Endodermal cell (in vitro differentiated cells): ENCODE measurements at regions not wholly inside any gene's neighbourhood (a gene's known extent, or its start where the extent isn't known, plus 50 kb on each side); places are given as distances from the start of the nearest gene placed in this dataset.
A peak's percentile ranks its signal among the peaks of the same experiment; 100 is the strongest.

Source experiments
- DNase-seq: peaks from one replicate; pipeline ENCODE4 v3.0.0-alpha.2; 2017
- H3K27ac ChIP-seq: 2 replicates; pipeline ENCODE4 v1.5.1; 2013; ENCODE audit warnings: mild to moderate bottlenecking, low read depth, low read length, moderate library complexity
- H3K27me3 ChIP-seq: 2 replicates; pipeline ENCODE4 v1.6.1; 2013; ENCODE audit warnings: mild to moderate bottlenecking, low read length, moderate library complexity; ENCODE audit not compliant: insufficient read depth, control insufficient read depth, poor library complexity, severe bottlenecking
- H3K36me3 ChIP-seq: 2 replicates; pipeline ENCODE4 v1.7.0; 2013; ENCODE audit warnings: mild to moderate bottlenecking, low read length, moderate library complexity; ENCODE audit not compliant: control insufficient read depth, insufficient read depth
- H3K4me1 ChIP-seq: one replicate; pipeline ENCODE4 v1.7.0; 2013; ENCODE audit warnings: low read length; ENCODE audit not compliant: control insufficient read depth, insufficient read depth
- H3K4me3 ChIP-seq: 2 replicates; pipeline ENCODE4 v1.5.1; 2013; ENCODE audit warnings: mild to moderate bottlenecking, low read length, moderate library complexity
- H3K9ac ChIP-seq: 2 replicates; pipeline ENCODE4 v1.6.1; 2013; ENCODE audit warnings: mild to moderate bottlenecking, low read length, moderate library complexity; ENCODE audit not compliant: poor library complexity, severe bottlenecking; ENCODE audit errors: extremely low read depth
- H3K9me3 ChIP-seq: 2 replicates; pipeline ENCODE4 v1.6.1; 2013; ENCODE audit warnings: mild to moderate bottlenecking, low read length, moderate library complexity; ENCODE audit not compliant: control insufficient read depth
- H3K27ac Mint-ChIP-seq: 2 replicates; pipeline ENCODE4 v1.8.0; 2020; ENCODE audit warnings: mixed read lengths
- H3K27me3 Mint-ChIP-seq: 2 replicates; pipeline ENCODE4 v1.8.0; 2021; ENCODE audit warnings: mild to moderate bottlenecking, mixed read lengths; ENCODE audit not compliant: insufficient read depth
- H3K36me3 Mint-ChIP-seq: 2 replicates; pipeline ENCODE4 v1.8.0; 2020; ENCODE audit warnings: low read depth, mixed read lengths
- H3K4me1 Mint-ChIP-seq: 2 replicates; pipeline ENCODE4 v1.8.0; 2020; ENCODE audit warnings: mixed read lengths
- H3K4me3 Mint-ChIP-seq: 2 replicates; pipeline ENCODE4 v1.8.0; 2020; ENCODE audit warnings: mild to moderate bottlenecking, moderate library complexity, mixed read lengths
- H3K9me3 Mint-ChIP-seq: 2 replicates; pipeline ENCODE4 v1.8.0; 2020; ENCODE audit warnings: mild to moderate bottlenecking, mixed read lengths
- CTCF ChIP-seq: fragments of 200-600 bp; sonication (generic); conservative IDR thresholded peaks from 2 replicates; pipeline ENCODE4 v1.5.0; 2021; ENCODE audit warnings: antibody characterized with exemption, mild to moderate bottlenecking
- WGBS, 2 experiments: methylation state at CpG; one replicate each; pipeline versions ENCODE4 v1.1.5 to v1.1.7; 2013; ENCODE audit warnings: missing lambda C conversion rate in 2 of 2, mixed read lengths in 1 of 2; ENCODE audit not compliant: insufficient coverage in 1 of 2, insufficient read length in 1 of 2; 5-methylcytosine and 5-hydroxymethylcytosine counted together

GRCh38 chr2:240217431-240218301 lies 77.2 kb upstream of the OTOS start:
- Histone ChIP-seq H3K27ac (no peak overlapping the region), H3K36me3 (no peaks in the 10 kb centered on the region), H3K27me3 (no peaks in the 10 kb centered on the region), H3K9ac (no peak overlapping the region), H3K4me1 (no peaks in the 10 kb centered on the region), H3K4me3 (no peak overlapping the region), H3K9me3 (no peaks in the 10 kb centered on the region)
- peak; percentile 63 for DNase-seq
- no peak overlapping the region for H3K4me3 Mint-ChIP-seq
- H3K36me3 Mint-ChIP-seq, result no peaks in the 10 kb centered on the region
- H3K9me3 Mint-ChIP-seq, result peaks cover 6% of the 10 kb centered on the region
- no peak for TF ChIP-seq CTCF
- peaks cover 3% of the 10 kb centered on the region for H3K27me3 Mint-ChIP-seq
- no peak overlapping the region for H3K27ac Mint-ChIP-seq
- H3K4me1 Mint-ChIP-seq, result no peaks in the 10 kb centered on the region
- 90 to 92% methylated on average over 12 to 20 of the region's 20 CpGs for WGBS, 2 experiments

GRCh38 chr2:240219208-240219890 lies 78.9 kb upstream of the OTOS start:
- peaks cover 14% of the 10 kb centered on the region for H3K9me3 Mint-ChIP-seq

GRCh38 chr2:240220371-240220770 lies 79.9 kb upstream of the OTOS start:
- H3K4me3 Mint-ChIP-seq, result no peak overlapping the region
- no peak overlapping the region for H3K9ac ChIP-seq
- no peaks in the 10 kb centered on the region for H3K27me3 ChIP-seq
- no peaks in the 10 kb centered on the region for H3K4me1 ChIP-seq
- peaks cover 14% of the 10 kb centered on the region for H3K9me3 Mint-ChIP-seq
- WGBS, 2 experiments, result 50 to 79% methylated on average over 1 to 3 of the region's 3 CpGs
- TF ChIP-seq CTCF, result no peak
- peaks cover 3% of the 10 kb centered on the region for H3K27me3 Mint-ChIP-seq
- no peaks in the 10 kb centered on the region for H3K36me3 ChIP-seq
- H3K9me3 ChIP-seq, result no peaks in the 10 kb centered on the region
- no peak overlapping the region for H3K4me3 ChIP-seq
- H3K36me3 Mint-ChIP-seq, result no peaks in the 10 kb centered on the region
- H3K27ac ChIP-seq, result no peak overlapping the region
- no peaks in the 10 kb centered on the region for H3K4me1 Mint-ChIP-seq
- peak; percentile 22 for DNase-seq
- no peak overlapping the region for H3K27ac Mint-ChIP-seq

More at GRCh38 chr2:240219208-240219890, 78.9 kb upstream of the OTOS start:
- Histone ChIP-seq H3K9ac (no peak overlapping the region), H3K4me3 (no peak overlapping the region), H3K27me3 (no peaks in the 10 kb centered on the region), H3K9me3 (no peaks in the 10 kb centered on the region), H3K36me3 (no peaks in the 10 kb centered on the region), H3K4me1 (no peaks in the 10 kb centered on the region), H3K27ac (no peak overlapping the region)
- no peak for TF ChIP-seq CTCF
- H3K36me3 Mint-ChIP-seq, result no peaks in the 10 kb centered on the region
- WGBS, 2 experiments, result 91% methylated on average over 10 to 16 of the region's 16 CpGs
- DNase-seq, result peak; percentile 26
- no peak overlapping the region for H3K27ac Mint-ChIP-seq
- no peak overlapping the region for H3K4me3 Mint-ChIP-seq
- peaks cover 3% of the 10 kb centered on the region for H3K27me3 Mint-ChIP-seq
- no peaks in the 10 kb centered on the region for H3K4me1 Mint-ChIP-seq
